Activated T-helper 9 cell treated with anti-CD3 and anti-CD28 coated beads, Interleukin-2, amount 50 U/mL, for 16 hours (primary cell): ENCODE measurements at regions not wholly inside any gene's neighbourhood (a gene's known extent, or its start where the extent isn't known, plus 50 kb on each side); places are given as distances from the start of the nearest gene placed in this dataset.
A peak's percentile ranks its signal among the peaks of the same experiment; 100 is the strongest.

Source experiments
- DNase-seq: peaks from one replicate; pipeline ENCODE4 v3.0.0-alpha.2; 2020; ENCODE audit warnings: low read depth

GRCh38 chr2:234339011-234339410 is 157.9 kb downstream of the ARL4C start:
- DNase-seq, result no peak

DNA sequence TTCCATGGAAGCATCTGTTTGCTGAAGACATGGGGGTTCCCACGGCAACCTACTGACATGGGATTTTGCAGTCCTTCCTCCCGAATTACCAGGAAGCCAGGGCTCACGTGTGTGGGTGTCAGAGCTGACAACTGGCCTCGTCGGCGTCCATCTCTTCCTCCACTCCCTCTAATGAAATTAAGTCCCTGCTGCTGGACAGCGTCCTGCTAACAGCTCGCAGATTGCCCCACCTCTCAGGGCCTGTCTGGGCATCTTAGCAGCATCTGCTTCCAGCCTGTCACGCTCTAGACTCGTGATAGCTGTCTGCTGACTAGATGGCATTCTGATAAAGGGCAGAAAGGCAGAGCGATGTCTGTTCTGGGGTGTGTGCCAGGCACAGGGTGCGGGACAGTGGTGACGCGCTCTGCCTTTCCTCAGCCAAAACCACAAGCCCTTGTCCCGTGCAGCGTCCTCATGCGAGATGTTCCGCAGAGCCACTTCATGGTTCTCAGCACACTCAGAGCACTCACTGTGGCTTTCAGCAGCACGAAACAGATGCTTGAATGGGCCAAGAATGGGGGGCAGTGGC is 161.1 kb downstream of the ARL4C start:
- no peak for DNase-seq

DNA sequence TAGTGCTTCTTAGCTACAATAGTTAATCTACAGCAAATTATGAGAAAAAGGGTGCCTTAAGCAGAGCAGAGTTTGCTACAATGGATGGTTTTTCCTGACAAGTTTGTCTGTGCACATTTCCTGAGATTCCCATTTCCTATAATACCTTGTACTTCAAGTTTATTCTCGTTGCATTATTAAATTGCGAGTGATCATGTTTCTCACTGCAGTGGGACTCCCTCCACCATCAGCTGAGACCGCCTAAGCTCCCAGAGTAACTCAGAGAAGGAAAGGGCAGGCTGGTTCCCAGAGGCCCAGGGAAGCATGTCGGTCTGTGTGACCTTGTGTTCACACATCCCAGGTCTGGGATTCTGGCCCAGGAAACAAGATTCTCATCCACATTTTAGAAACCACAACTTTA is 162.1 kb downstream of the ARL4C start:
- no peak for DNase-seq

DNA sequence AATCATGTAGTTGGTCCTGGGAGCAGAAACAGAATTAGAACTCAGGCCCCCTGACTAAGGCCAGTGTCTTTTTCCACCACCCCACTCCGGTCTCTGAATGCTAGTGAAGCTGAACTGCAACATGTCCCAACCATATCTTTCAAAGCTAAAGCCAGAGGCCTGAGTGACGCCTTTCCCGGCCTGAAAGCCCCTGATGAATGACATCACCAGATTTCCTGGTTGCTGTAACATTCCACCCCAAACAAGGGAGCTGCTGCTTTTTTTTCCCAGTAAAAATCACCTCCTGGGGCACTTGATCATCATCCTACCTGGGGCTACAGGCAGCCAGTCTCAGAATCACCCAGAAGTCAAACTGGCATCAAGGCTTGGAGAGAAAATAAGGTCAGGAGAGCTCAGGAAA is 162.7 kb downstream of the ARL4C start:
- no peak for DNase-seq

- no peak for DNase-seq
Observed at GRCh38 chr2:234333168-234334130, 163.4 kb downstream of the ARL4C start.

DNA sequence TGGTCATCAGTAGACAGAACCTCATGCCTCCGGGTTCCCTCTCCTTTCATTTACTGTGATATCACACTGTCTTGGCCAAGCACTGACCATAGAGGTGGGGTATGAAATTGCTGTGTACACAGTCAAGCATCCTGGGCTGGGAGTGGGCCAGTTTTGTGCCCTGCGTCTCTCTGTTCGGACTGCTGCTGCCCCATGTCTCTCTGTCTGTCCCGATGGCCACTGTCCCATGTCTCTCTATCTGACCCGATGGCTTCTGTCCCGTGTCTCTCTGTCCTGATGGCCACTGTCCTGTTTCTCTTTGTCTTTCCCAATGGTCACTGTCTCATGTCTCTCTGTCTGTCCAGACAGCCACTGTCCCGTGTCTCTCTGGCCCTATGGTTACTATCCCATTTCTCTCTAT is 164.9 kb downstream of the ARL4C start:
- DNase-seq, result no peak

DNA sequence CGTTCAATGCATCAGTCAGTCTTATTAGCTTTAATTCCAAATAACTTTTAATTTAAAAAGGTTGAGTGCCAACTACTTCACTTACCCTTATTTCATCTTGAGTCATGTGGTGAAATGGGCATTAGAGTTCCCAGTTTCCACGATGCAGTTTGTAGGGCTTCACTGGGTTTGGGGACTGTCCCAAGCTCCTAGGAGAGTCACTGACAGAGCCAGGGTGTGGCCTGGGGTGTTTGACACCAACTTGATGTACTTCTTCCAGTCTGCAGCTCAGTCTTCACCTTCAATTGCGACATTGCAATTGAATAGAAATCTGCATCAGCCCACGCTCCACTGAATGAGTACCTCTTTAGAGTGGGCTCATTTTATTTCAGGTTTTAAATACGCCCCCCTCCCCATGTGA is 165.3 kb downstream of the ARL4C start:
- DNase-seq, result no peak

- DNase-seq, result no peak
Observed at GRCh38 chr2:234330902-234331301, 166.0 kb downstream of the ARL4C start.

GRCh38 chr2:234329202-234329960 is 167.5 kb downstream of the ARL4C start:
- DNase-seq, result no peak

- DNase-seq, result no peak
Observed at GRCh38 chr2:234328444-234328990, 168.4 kb downstream of the ARL4C start.

DNA sequence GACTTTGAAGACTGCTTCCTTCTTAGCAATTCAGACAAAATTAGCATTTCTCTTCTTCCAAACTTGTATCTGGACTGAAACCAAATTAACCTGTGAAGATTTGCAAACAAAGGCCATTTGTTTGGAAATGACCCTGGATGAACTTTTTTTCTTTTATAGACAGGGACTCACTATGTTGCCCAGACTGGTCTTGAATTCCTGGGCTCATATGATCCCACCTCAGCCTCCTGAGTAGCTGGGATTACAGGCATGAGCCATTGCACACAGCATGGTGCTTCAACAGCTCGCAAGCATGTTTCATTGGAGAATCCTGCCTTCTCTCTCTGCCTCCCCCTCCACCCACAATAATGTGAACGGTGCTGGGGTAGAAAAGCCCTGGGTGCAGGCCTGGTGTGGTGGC is 170.2 kb downstream of the ARL4C start:
- DNase-seq, result no peak

DNA sequence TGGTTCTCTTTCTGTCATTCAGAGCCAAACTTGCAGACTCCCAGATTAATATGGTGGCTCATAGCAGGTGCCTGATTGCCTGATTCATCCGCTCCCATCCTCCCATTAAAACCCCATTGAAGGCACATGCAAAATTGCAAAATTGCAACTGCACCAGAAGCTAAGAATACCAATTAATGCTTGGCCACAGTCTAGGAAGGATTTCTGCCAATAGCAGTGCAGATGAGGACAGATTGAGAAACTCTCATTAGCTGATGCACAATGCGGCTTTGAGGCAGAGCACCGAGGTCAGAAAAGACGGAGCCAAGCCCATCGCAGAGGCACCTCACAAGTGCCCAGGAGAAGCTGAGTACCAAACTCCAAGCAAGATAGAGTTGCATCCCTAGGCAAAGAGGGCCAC is 172.8 kb downstream of the ARL4C start:
- no peak for DNase-seq

GRCh38 chr2:234322766-234323465 is 174.0 kb downstream of the ARL4C start:
- DNase-seq, result no peak

DNA sequence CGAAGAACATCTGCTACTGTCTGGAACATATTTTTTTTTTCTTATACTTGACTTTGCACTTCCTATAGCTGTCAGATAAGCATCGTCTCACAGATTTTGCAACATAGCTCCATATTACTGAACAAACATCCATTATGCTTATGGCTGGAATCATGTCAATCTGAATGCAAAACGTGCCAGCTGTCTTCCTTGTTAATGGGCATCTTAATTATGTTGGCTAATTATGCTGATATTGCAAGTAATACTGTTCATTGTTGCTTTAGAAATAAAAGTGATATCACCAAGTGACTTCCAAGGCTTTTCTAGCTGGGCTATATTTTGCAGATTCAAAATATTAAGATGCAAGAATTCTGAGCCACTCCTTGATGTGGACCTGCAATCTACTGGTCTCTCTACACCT is 176.8 kb downstream of the ARL4C start:
- no peak for DNase-seq

- DNase-seq, result no peak
Observed at GRCh38 chr2:234318361-234318760, 178.5 kb downstream of the ARL4C start.

DNA sequence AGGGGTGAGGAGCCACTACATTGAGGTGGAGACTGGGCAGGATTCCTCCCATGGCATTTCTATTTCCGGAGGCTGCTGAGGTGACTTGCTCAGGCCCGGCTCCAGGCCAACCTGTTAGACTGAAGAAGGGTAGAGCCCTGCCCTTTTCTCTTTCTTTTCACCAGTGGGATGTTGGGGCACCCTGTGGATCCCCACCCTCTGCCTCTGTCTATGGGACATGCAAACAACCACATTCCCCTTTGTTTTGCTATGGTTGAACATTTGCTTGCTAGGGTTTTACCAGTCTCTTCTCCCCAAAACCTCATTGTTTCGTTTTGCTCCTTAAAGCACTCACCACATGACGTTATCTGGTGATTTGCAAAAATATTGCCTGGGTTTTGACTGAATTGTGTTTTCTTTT is 183.3 kb downstream of the ARL4C start:
- DNase-seq, result no peak

- DNase-seq, result no peak
Observed at GRCh38 chr2:234310166-234310565, 186.7 kb downstream of the ARL4C start.

DNA sequence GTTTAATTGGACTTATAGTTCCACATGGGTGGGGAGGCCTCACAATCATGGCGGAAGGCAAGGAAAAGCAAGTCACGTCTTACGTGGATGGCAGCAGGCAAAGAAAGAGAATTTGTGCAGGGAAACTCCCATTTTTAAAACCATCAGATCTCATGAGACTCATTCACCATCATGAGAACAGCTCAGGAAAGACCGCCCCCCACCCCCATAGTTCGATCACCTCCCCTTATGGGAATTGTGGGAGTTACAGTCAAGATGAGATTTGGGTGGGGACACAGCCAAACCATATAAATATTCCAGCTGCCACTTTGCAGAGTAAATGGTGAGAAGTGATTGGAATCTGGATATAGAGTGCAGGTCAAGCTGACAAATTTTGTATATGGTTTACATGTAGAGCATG is 187.4 kb downstream of the ARL4C start:
- no peak for DNase-seq

DNA sequence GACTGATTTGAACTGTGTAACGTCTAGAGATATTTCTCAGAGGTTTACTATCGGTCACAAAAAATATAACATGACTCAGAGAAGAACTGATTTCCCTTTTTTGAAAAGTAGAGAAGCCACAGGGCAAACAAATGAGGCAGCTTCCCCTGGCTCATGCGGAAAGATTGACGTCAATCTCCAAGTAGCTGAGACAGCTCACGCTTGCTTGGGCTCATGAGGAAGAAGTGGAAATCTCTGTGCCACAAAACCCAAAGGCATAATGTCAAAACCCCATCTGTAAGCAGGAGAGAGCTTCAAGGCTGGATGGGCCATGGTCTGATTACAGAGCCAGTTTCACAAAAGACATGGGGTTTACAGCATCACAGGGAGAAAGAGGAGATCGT is 188.1 kb downstream of the ARL4C start:
- DNase-seq, result peak; percentile 58

- DNase-seq, result no peak
Observed at GRCh38 chr2:234308073-234308812, 188.6 kb downstream of the ARL4C start.

- DNase-seq, result no peak
Observed at GRCh38 chr2:234307322-234307961, 189.4 kb downstream of the ARL4C start.
